Stimulated activated CD8-positive, alpha-beta memory T cell treated with anti-CD3 and anti-CD28 coated beads, Interleukin-7, amount 100 ng/mL, for 4 hours (primary cell): ENCODE measurements at regions not wholly inside any gene's neighbourhood (a gene's known extent, or its start where the extent isn't known, plus 50 kb on each side); places are given as distances from the start of the nearest gene placed in this dataset.
"Not testable (repeated sequence)": the region's sequence is repeated elsewhere in the genome, so short reads cannot be mapped to it uniquely, and the experiment has no call there.

Experiments
- DNase-seq, 2 donors: peaks; one replicate each; pipeline ENCODE4 v3.0.0-alpha.2; 2020; ENCODE audit warnings: low read depth in 2 of 2

GRCh38 chr11:135015966-135016365, 603.9 kb upstream of the B3GAT1 start:
- DNase-seq, result no peak

GRCh38 chr11:135011313-135011712, 599.3 kb upstream of the B3GAT1 start:
- DNase-seq, result not testable (repeated sequence)

GRCh38 chr11:135009125-135009524, 597.1 kb upstream of the B3GAT1 start:
- no peak for DNase-seq

- DNase-seq, result no peak
Observed at GRCh38 chr11:135008412-135008811, 596.4 kb upstream of the B3GAT1 start.

- no peak for DNase-seq
Observed at GRCh38 chr11:135008001-135008405, 596.0 kb upstream of the B3GAT1 start.

GRCh38 chr11:135006800-135007199, 594.8 kb upstream of the B3GAT1 start:
- no peak for DNase-seq

- DNase-seq, result no peak
Observed at GRCh38 chr11:135004495-135004894, 592.5 kb upstream of the B3GAT1 start.

GRCh38 chr11:135002236-135002635, 590.2 kb upstream of the B3GAT1 start:
- no peak for DNase-seq

GRCh38 chr11:135001581-135001980, 589.5 kb upstream of the B3GAT1 start:
- DNase-seq, result no peak

GRCh38 chr11:135001065-135001464, 589.0 kb upstream of the B3GAT1 start:
- not testable (repeated sequence) for DNase-seq

GRCh38 chr11:134999590-134999989, 587.5 kb upstream of the B3GAT1 start:
- no peak for DNase-seq

GRCh38 chr11:134997652-134998320, 585.7 kb upstream of the B3GAT1 start:
- no peak for DNase-seq

GRCh38 chr11:134995741-134996140, 583.7 kb upstream of the B3GAT1 start:
- no peak for DNase-seq

- no peak for DNase-seq
Observed at GRCh38 chr11:134994431-134994830, 582.4 kb upstream of the B3GAT1 start.

- DNase-seq, result no peak
Observed at GRCh38 chr11:134993691-134994243, 581.7 kb upstream of the B3GAT1 start.

GRCh38 chr11:134992981-134993380, 580.9 kb upstream of the B3GAT1 start:
- no peak for DNase-seq

- DNase-seq, result no peak
Observed at GRCh38 chr11:134988495-134988894, 576.5 kb upstream of the B3GAT1 start.

- DNase-seq, result no peak
Observed at GRCh38 chr11:134987822-134988221, 575.8 kb upstream of the B3GAT1 start.

- no peak for DNase-seq
Observed at GRCh38 chr11:134987223-134987768, 575.3 kb upstream of the B3GAT1 start.

- DNase-seq, result no peak
Observed at GRCh38 chr11:134984421-134984820, 572.4 kb upstream of the B3GAT1 start.

GRCh38 chr11:134982432-134982831, 570.4 kb upstream of the B3GAT1 start:
- DNase-seq, result not testable (repeated sequence)

GRCh38 chr11:134981835-134982234, 569.8 kb upstream of the B3GAT1 start:
- no peak for DNase-seq
